ENCODE measurements at regions not wholly inside any gene's neighbourhood (a gene's known extent, or its start where the extent isn't known, plus 50 kb on each side); places are given as distances from the start of the nearest gene placed in this dataset.

GRCh38 chr11:110778343-110778742 lies 66.1 kb upstream of the ARHGAP20 start:
- H3K36me3 ChIP-seq (ENCODE audit: control insufficient read depth, insufficient read depth, low read length): no peaks in the 10 kb centered on the region
- DNase-seq (no peak), ATAC-seq (no peak)
- H3K36me3 Mint-ChIP-seq: no peaks in the 10 kb centered on the region
- no peaks in the 10 kb centered on the region for H3K9me3 ChIP-seq (ENCODE audit: control insufficient read depth, insufficient read depth, low read length)
- no peak overlapping the region for H3K27ac ChIP-seq (ENCODE audit: low read length)
- H3K4me1 Mint-ChIP-seq: no peaks in the 10 kb centered on the region
- H3K27me3 ChIP-seq (ENCODE audit: control insufficient read depth, insufficient read depth, low read length): no peaks in the 10 kb centered on the region
- intact Hi-C loops (cut with micrococcal nuclease): no loop called here
- no peak overlapping the region for H3K4me3 ChIP-seq (ENCODE audit: low read length)
- no peaks in the 10 kb centered on the region for H3K4me1 ChIP-seq (ENCODE audit: control insufficient read depth, insufficient read depth, low read length)
- 47% methylated on average over 1 of the region's 1 CpG for WGBS (ENCODE audit: insufficient coverage)
- TF ChIP-seq CTCF (IDR thresholded peaks at IDR 0.05): no peak
- no peak overlapping the region for H3K27ac Mint-ChIP-seq
- no peak overlapping the region for H3K4me3 Mint-ChIP-seq
- peaks cover 2 to 5% of the 10 kb centered on the region in 2 donors for H3K9me3 Mint-ChIP-seq
- H3K27me3 Mint-ChIP-seq (ENCODE audit: low read depth in 2 of 2): no peaks in the 10 kb centered on the region

GRCh38 chr11:110777775-110778174 lies 65.5 kb upstream of the ARHGAP20 start:
- DNase-seq (no peak), ATAC-seq (no peak)
- Mint-ChIP-seq H3K36me3 (no peaks in the 10 kb centered on the region), H3K27me3 (ENCODE audit: low read depth in 2 of 2) (no peaks in the 10 kb centered on the region), H3K27ac (no peak overlapping the region), H3K4me3 (no peak overlapping the region), H3K9me3 (peaks cover 2 to 5% of the 10 kb centered on the region in 2 donors), H3K4me1 (no peaks in the 10 kb centered on the region)
- H3K4me1 ChIP-seq (ENCODE audit: control insufficient read depth, insufficient read depth, low read length): no peaks in the 10 kb centered on the region
- intact Hi-C loops (cut with micrococcal nuclease): no loop called here
- H3K36me3 ChIP-seq (ENCODE audit: control insufficient read depth, insufficient read depth, low read length): no peaks in the 10 kb centered on the region
- no peak overlapping the region for H3K27ac ChIP-seq (ENCODE audit: low read length)
- H3K4me3 ChIP-seq (ENCODE audit: low read length): no peak overlapping the region
- 33% methylated on average over 2 of the region's 2 CpGs for WGBS (ENCODE audit: insufficient coverage)
- no peaks in the 10 kb centered on the region for H3K9me3 ChIP-seq (ENCODE audit: control insufficient read depth, insufficient read depth, low read length)
- no peaks in the 10 kb centered on the region for H3K27me3 ChIP-seq (ENCODE audit: control insufficient read depth, insufficient read depth, low read length)
- no peak for TF ChIP-seq CTCF (IDR thresholded peaks at IDR 0.05)

- no peaks in the 10 kb centered on the region for H3K27me3 ChIP-seq (ENCODE audit: control insufficient read depth, insufficient read depth, low read length)
- 80% methylated on average over 2 of the region's 2 CpGs for WGBS (ENCODE audit: insufficient coverage)
- no peak overlapping the region for H3K27ac Mint-ChIP-seq
Measured at GRCh38 chr11:110776081-110776480, 63.8 kb upstream of the ARHGAP20 start.

More at GRCh38 chr11:110776081-110776480, 63.8 kb upstream of the ARHGAP20 start:
- H3K4me1 Mint-ChIP-seq: no peaks in the 10 kb centered on the region
- Histone ChIP-seq H3K9me3 (ENCODE audit: control insufficient read depth, insufficient read depth, low read length) (no peaks in the 10 kb centered on the region), H3K4me1 (ENCODE audit: control insufficient read depth, insufficient read depth, low read length) (no peaks in the 10 kb centered on the region), H3K27ac (ENCODE audit: low read length) (no peak overlapping the region), H3K36me3 (ENCODE audit: control insufficient read depth, insufficient read depth, low read length) (no peaks in the 10 kb centered on the region), H3K4me3 (ENCODE audit: low read length) (no peak overlapping the region)
- DNase-seq (no peak), ATAC-seq (no peak)
- intact Hi-C loops (cut with micrococcal nuclease): no loop called here
- H3K27me3 Mint-ChIP-seq (ENCODE audit: low read depth in 2 of 2): no peaks in the 10 kb centered on the region
- peaks cover 2 to 5% of the 10 kb centered on the region in 2 donors for H3K9me3 Mint-ChIP-seq
- no peak for TF ChIP-seq CTCF (IDR thresholded peaks at IDR 0.05)
- H3K36me3 Mint-ChIP-seq: no peaks in the 10 kb centered on the region
- H3K4me3 Mint-ChIP-seq: no peak overlapping the region
